Activated CD8-positive, alpha-beta T cell treated with anti-CD3 and anti-CD28 coated beads for 36 hours (primary cell): ENCODE measurements at regions not wholly inside any gene's neighbourhood (a gene's known extent, or its start where the extent isn't known, plus 50 kb on each side); places are given as distances from the start of the nearest gene placed in this dataset.
A peak's percentile ranks its signal among the peaks of the same experiment; 100 is the strongest.

ENCODE experiments used
- ATAC-seq: fragments of 200-7000 bp; cut with Tn5 transposase; one replicate; pipeline ENCODE4 v1.10.0; 2021; ENCODE audit warnings: mild to moderate bottlenecking, moderate library complexity
- CTCF ChIA-PET: fragments of 350-600 bp; sonication (Branson Sonifier 250); formaldehyde crosslinking; loops from one replicate; lab custom pipeline; 2021; ENCODE audit warnings: antibody characterized with exemption; lab: Charles Lee
- POLR2A ChIA-PET: fragments of 350-600 bp; sonication (Branson Sonifier 250); formaldehyde crosslinking; loops from one replicate; lab custom pipeline; 2021; ENCODE audit warnings: antibody characterized with exemption; lab: Charles Lee
- DNase-seq: peaks from one replicate; pipeline ENCODE4 v3.0.0-alpha.2; 2020
- H3K27ac Mint-ChIP-seq: one replicate; pipeline ENCODE4 v1.8.0; 2021; ENCODE audit warnings: mild to moderate bottlenecking, mixed read lengths
- H3K27me3 Mint-ChIP-seq: one replicate; pipeline ENCODE4 v1.8.0; 2021; ENCODE audit warnings: mixed read lengths
- H3K36me3 Mint-ChIP-seq: one replicate; pipeline ENCODE4 v1.8.0; 2021; ENCODE audit warnings: low read depth, mixed read lengths
- H3K4me1 Mint-ChIP-seq: one replicate; pipeline ENCODE4 v1.8.0; 2021; ENCODE audit warnings: low read depth, mixed read lengths
- H3K4me3 Mint-ChIP-seq: one replicate; pipeline ENCODE4 v1.8.0; 2021; ENCODE audit warnings: mild to moderate bottlenecking, moderate library complexity, mixed read lengths
- H3K9me3 Mint-ChIP-seq: one replicate; pipeline ENCODE4 v1.8.0; 2021; ENCODE audit warnings: mixed read lengths
- CTCF ChIP-seq: fragments of 200-600 bp; IDR thresholded peaks from one replicate; pipeline ENCODE4 v1.8.0; 2022; ENCODE audit warnings: antibody characterized with exemption, mild to moderate bottlenecking
- intact Hi-C: fragments of 100-400 bp; cut with micrococcal nuclease; formaldehyde crosslinking; loops from one replicate; pipeline ENCODE4 v1.10.0; 2022

GRCh38 chr5:88976914-88977313 is 93.9 kb upstream of the MEF2C start:
- peaks cover 15% of the 10 kb centered on the region for H3K4me1 Mint-ChIP-seq
- ChIA-PET POLR2A (no interaction called here), CTCF (no interaction called here)
- TF ChIP-seq CTCF, result no peak
- H3K27ac Mint-ChIP-seq, result no peak overlapping the region
- no peaks in the 10 kb centered on the region for H3K36me3 Mint-ChIP-seq
- no peak for DNase-seq
- H3K27me3 Mint-ChIP-seq, result peaks cover 2% of the 10 kb centered on the region
- H3K4me3 Mint-ChIP-seq, result no peak overlapping the region
- intact Hi-C loops, result no loop called here
- ATAC-seq, result no peak
- peaks cover 1% of the 10 kb centered on the region for H3K9me3 Mint-ChIP-seq

GRCh38 chr5:88967633-88968585 is 84.9 kb upstream of the MEF2C start:
- POLR2A ChIA-PET, result no interaction called here
- H3K27me3 Mint-ChIP-seq, result peaks cover 2% of the 10 kb centered on the region
- CTCF ChIA-PET, result no interaction called here
- no peak overlapping the region for H3K27ac Mint-ChIP-seq
- TF ChIP-seq CTCF, result no peak
- H3K4me1 Mint-ChIP-seq, result peaks cover 12% of the 10 kb centered on the region
- H3K9me3 Mint-ChIP-seq, result no peaks in the 10 kb centered on the region
- ATAC-seq (peak; percentile 27), DNase-seq (no peak)
- H3K36me3 Mint-ChIP-seq, result no peaks in the 10 kb centered on the region
- intact Hi-C loops, result no loop called here
- no peak overlapping the region for H3K4me3 Mint-ChIP-seq

GRCh38 chr5:88964831-88965230 is 81.8 kb upstream of the MEF2C start:
- Mint-ChIP-seq H3K9me3 (no peaks in the 10 kb centered on the region), H3K36me3 (no peaks in the 10 kb centered on the region), H3K27me3 (no peaks in the 10 kb centered on the region), H3K27ac (no peak overlapping the region), H3K4me1 (peaks cover 12% of the 10 kb centered on the region), H3K4me3 (no peak overlapping the region)
- ChIA-PET POLR2A (no interaction called here), CTCF (no interaction called here)
- no peak for TF ChIP-seq CTCF
- intact Hi-C loops, result no loop called here
- no peak for DNase-seq
- no peak for ATAC-seq

GRCh38 chr5:88957013-88957412 is 74.0 kb upstream of the MEF2C start:
- H3K27ac Mint-ChIP-seq, result no peak overlapping the region
- CTCF ChIA-PET, result no interaction called here
- TF ChIP-seq CTCF, result no peak
- ATAC-seq (no peak), DNase-seq (no peak)
- POLR2A ChIA-PET, result no interaction called here
- no peaks in the 10 kb centered on the region for H3K36me3 Mint-ChIP-seq
- intact Hi-C loops, result no loop called here
- no peaks in the 10 kb centered on the region for H3K9me3 Mint-ChIP-seq
- peaks cover 3% of the 10 kb centered on the region for H3K27me3 Mint-ChIP-seq
- H3K4me1 Mint-ChIP-seq, result no peaks in the 10 kb centered on the region
- H3K4me3 Mint-ChIP-seq, result no peak overlapping the region

GRCh38 chr5:88956416-88956815 is 73.4 kb upstream of the MEF2C start:
- H3K36me3 Mint-ChIP-seq, result no peaks in the 10 kb centered on the region
- H3K27ac Mint-ChIP-seq, result no peak overlapping the region
- TF ChIP-seq CTCF, result no peak
- intact Hi-C loops, result no loop called here
- ATAC-seq (no peak), DNase-seq (no peak)
- H3K9me3 Mint-ChIP-seq, result no peaks in the 10 kb centered on the region
- POLR2A ChIA-PET, result no interaction called here
- peaks cover 3% of the 10 kb centered on the region for H3K27me3 Mint-ChIP-seq
- no peak overlapping the region for H3K4me3 Mint-ChIP-seq
- no peaks in the 10 kb centered on the region for H3K4me1 Mint-ChIP-seq
- CTCF ChIA-PET, result no interaction called here
